ENCODE measurements at regions not wholly inside any gene's neighbourhood (a gene's known extent, or its start where the extent isn't known, plus 50 kb on each side); places are given as distances from the start of the nearest gene placed in this dataset.
A peak's percentile ranks its signal among the peaks of the same experiment; 100 is the strongest.

DNA sequence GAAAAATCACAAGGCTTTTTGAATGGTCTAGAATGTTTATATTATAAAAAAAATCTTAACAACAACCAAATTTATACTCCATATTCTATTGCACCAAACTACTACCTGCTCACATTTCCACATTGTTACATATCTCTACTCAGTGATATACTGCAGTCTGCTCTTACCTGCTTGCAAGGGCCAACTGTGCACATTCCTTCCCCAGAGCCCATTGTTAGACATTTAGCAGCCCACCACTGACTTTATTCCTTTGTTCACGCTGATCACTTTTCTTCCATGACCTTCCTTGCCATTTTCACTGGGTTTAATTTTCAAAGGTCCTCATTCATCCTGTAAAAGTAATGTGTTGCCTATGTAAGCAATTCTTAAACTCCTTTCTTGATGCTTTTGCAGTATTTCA is 109.7 kb upstream of the KCNJ3 start:
- TF ChIP-seq, protein P1, sequence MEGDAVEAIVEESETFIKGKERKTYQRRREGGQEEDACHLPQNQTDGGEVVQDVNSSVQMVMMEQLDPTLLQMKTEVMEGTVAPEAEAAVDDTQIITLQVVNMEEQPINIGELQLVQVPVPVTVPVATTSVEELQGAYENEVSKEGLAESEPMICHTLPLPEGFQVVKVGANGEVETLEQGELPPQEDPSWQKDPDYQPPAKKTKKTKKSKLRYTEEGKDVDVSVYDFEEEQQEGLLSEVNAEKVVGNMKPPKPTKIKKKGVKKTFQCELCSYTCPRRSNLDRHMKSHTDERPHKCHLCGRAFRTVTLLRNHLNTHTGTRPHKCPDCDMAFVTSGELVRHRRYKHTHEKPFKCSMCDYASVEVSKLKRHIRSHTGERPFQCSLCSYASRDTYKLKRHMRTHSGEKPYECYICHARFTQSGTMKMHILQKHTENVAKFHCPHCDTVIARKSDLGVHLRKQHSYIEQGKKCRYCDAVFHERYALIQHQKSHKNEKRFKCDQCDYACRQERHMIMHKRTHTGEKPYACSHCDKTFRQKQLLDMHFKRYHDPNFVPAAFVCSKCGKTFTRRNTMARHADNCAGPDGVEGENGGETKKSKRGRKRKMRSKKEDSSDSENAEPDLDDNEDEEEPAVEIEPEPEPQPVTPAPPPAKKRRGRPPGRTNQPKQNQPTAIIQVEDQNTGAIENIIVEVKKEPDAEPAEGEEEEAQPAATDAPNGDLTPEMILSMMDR (conservative IDR thresholded peaks at IDR 0.05; ENCODE audit: low read depth, low read length), result no peak
- no peak for TF ChIP-seq EZH2 (IDR thresholded peaks at IDR 0.05; ENCODE audit: borderline replicate concordance, low read depth, low read length, poor library complexity, severe bottlenecking)
- Histone ChIP-seq H3K4me3 (ENCODE audit: low read depth, low read length, poor library complexity, severe bottlenecking) (no peak overlapping the region), H3K4me1 (ENCODE audit: insufficient read depth, low read length, poor library complexity, severe bottlenecking) (no peaks in the 10 kb centered on the region), H3K36me3 (ENCODE audit: insufficient read depth, low read length, poor library complexity, severe bottlenecking) (no peaks in the 10 kb centered on the region), H3K9me3 (ENCODE audit: low read depth, low read length, poor library complexity, severe bottlenecking) (no peaks in the 10 kb centered on the region), H3K27ac (ENCODE audit: low read depth, low read length, poor library complexity, severe bottlenecking) (no peak overlapping the region), H3K27me3 (replicated peaks; ENCODE audit: insufficient read depth, low read depth, low read length, poor library complexity) (no peaks in the 10 kb centered on the region)
- DNase-seq (ENCODE audit: low spot score), result no peak
- ChIA-PET CTCF (no interaction called here), POLR2A (ENCODE audit: low non-redundant PET) (no interaction called here)
- intact Hi-C loops (cut with micrococcal nuclease; ENCODE audit: unreplicated experiment), result no loop called here
- no TSS peak for BruUV-seq (replicated peaks)

DNA sequence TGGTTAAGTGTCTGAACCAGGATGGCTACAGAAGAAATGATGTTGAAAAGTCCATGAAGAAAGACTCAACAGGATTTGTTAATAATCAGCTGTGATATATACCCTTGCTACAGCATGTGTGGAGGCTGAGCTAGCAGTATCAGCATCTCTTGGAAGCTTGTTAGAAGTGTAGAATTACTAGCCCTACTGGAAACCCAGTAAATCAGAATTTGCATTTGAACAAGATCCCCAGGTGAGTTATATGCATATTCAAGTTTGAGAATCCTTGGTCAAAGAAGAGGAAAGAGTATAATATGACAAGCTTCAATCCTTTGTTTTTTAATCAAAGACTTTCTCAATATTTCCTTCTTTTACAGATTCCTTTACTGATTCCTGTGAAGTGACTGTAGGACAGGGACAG is 109.0 kb upstream of the KCNJ3 start:
- H3K4me3 ChIP-seq (ENCODE audit: low read depth, low read length, poor library complexity, severe bottlenecking), result no peak overlapping the region
- CTCF ChIA-PET, result no interaction called here
- BruUV-seq (replicated peaks), result no TSS peak

DNA sequence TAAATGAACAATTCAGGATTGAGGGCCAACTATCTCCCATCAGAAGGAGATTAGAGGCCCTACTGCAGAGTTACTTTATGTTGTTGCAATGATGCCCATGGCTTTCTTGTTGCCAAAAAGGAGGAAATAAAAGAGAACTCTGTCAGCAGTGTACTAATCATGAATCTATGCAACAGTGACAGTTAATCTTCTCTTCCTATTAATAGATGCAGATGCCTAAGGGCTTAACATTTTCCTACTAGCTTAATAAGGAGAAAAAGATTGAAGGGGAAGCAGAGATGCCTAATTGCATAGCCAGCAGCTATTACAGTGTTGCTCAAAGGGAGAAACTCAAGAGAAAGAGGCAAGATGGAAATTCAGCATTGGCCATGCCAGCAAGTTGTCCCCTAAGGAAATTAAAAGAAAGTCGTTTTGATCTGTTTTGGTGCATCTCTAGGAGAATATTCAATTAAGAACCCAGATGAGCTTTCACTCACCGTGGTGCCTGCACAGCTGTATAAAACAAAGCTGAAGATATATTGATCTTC is 107.1 kb upstream of the KCNJ3 start:
- POLR2A ChIA-PET (ENCODE audit: low non-redundant PET), result no interaction called here
- Histone ChIP-seq H3K9me3 (ENCODE audit: low read depth, low read length, poor library complexity, severe bottlenecking) (no peaks in the 10 kb centered on the region), H3K4me3 (ENCODE audit: low read depth, low read length, poor library complexity, severe bottlenecking) (no peak overlapping the region), H3K27me3 (replicated peaks; ENCODE audit: insufficient read depth, low read depth, low read length, poor library complexity) (no peaks in the 10 kb centered on the region), H3K4me1 (ENCODE audit: insufficient read depth, low read length, poor library complexity, severe bottlenecking) (no peaks in the 10 kb centered on the region), H3K27ac (ENCODE audit: low read depth, low read length, poor library complexity, severe bottlenecking) (no peak overlapping the region), H3K36me3 (ENCODE audit: insufficient read depth, low read length, poor library complexity, severe bottlenecking) (no peaks in the 10 kb centered on the region)
- BruUV-seq (replicated peaks), result no TSS peak
- CTCF ChIA-PET, result no interaction called here
- DNase-seq (ENCODE audit: low spot score), result peak; percentile 24
- intact Hi-C loops (cut with micrococcal nuclease; ENCODE audit: unreplicated experiment), result no loop called here
- TF ChIP-seq EZH2 (IDR thresholded peaks at IDR 0.05; ENCODE audit: borderline replicate concordance, low read depth, low read length, poor library complexity, severe bottlenecking), result no peak
- TF ChIP-seq, protein P1 (conservative IDR thresholded peaks at IDR 0.05; ENCODE audit: low read depth, low read length), result no peak

More for the DNA sequence above, 109.0 kb upstream of the KCNJ3 start:
- H3K36me3 ChIP-seq (ENCODE audit: insufficient read depth, low read length, poor library complexity, severe bottlenecking), result no peaks in the 10 kb centered on the region
- H3K27ac ChIP-seq (ENCODE audit: low read depth, low read length, poor library complexity, severe bottlenecking), result no peak overlapping the region
- no peaks in the 10 kb centered on the region for H3K27me3 ChIP-seq (replicated peaks; ENCODE audit: insufficient read depth, low read depth, low read length, poor library complexity)
- POLR2A ChIA-PET (ENCODE audit: low non-redundant PET), result no interaction called here
- TF ChIP-seq, protein P1 (conservative IDR thresholded peaks at IDR 0.05; ENCODE audit: low read depth, low read length), result no peak
- TF ChIP-seq EZH2 (IDR thresholded peaks at IDR 0.05; ENCODE audit: borderline replicate concordance, low read depth, low read length, poor library complexity, severe bottlenecking), result no peak
- H3K9me3 ChIP-seq (ENCODE audit: low read depth, low read length, poor library complexity, severe bottlenecking), result no peaks in the 10 kb centered on the region
- intact Hi-C loops (cut with micrococcal nuclease; ENCODE audit: unreplicated experiment), result no loop called here
- DNase-seq (ENCODE audit: low spot score), result no peak
- no peaks in the 10 kb centered on the region for H3K4me1 ChIP-seq (ENCODE audit: insufficient read depth, low read length, poor library complexity, severe bottlenecking)

Measured in A673 (cell line).